ENCODE measurements at regions not wholly inside any gene's neighbourhood (a gene's known extent, or its start where the extent isn't known, plus 50 kb on each side); places are given as distances from the start of the nearest gene placed in this dataset.
A peak's percentile ranks its signal among the peaks of the same experiment; 100 is the strongest.

- TF ChIP-seq CTCF (IDR thresholded peaks at IDR 0.05) = no peak
- TF ChIP-seq POLR2A (IDR thresholded peaks at IDR 0.05) = no peak
- Histone ChIP-seq H3K4me3 (no peak overlapping the region), H3K27ac (peak overlapping the region in 3 of 4 donors; percentile 27 to 66 (median 59)), H3K36me3 (no peaks in the 10 kb centered on the region), H3K4me1 (peaks cover 23 to 73% (median 33%) of the 10 kb centered on the region in 3 donors), H3K27me3 (no peaks in the 10 kb centered on the region), H3K9me3 (no peaks in the 10 kb centered on the region)
- 100% methylated on average over 1 of the region's 5 CpGs for WGBS, 2 donors
- no peak for DNase-seq
- intact Hi-C loops (cut with DNase I) = no loop called here
Measured at GRCh38 chr14:58751788-58752187, 114.0 kb downstream of the DACT1 start.

- H3K36me3 ChIP-seq = no peaks in the 10 kb centered on the region
- no peaks in the 10 kb centered on the region for H3K9me3 ChIP-seq
- no peaks in the 10 kb centered on the region for H3K27me3 ChIP-seq
- peaks cover 23 to 68% (median 28%) of the 10 kb centered on the region in 3 donors for H3K4me1 ChIP-seq
- TF ChIP-seq POLR2A (IDR thresholded peaks at IDR 0.05) = no peak
- no peak for TF ChIP-seq CTCF (IDR thresholded peaks at IDR 0.05)
- intact Hi-C loops (cut with DNase I) = no loop called here
- WGBS, 2 donors = 44% methylated on average over 3 to 4 of the region's 4 CpGs
- H3K4me3 ChIP-seq = no peak overlapping the region
- H3K27ac ChIP-seq = peak overlapping the region in 3 of 4 donors; percentile 27 to 66 (median 59)
- no peak for DNase-seq
Measured at GRCh38 chr14:58752289-58752688, 114.5 kb downstream of the DACT1 start.

- Histone ChIP-seq H3K36me3 (no peaks in the 10 kb centered on the region), H3K4me3 (no peak overlapping the region), H3K4me1 (peaks cover 23 to 65% (median 28%) of the 10 kb centered on the region in 3 donors), H3K27me3 (no peaks in the 10 kb centered on the region), H3K27ac (peak overlapping the region; percentile 18 to 66 (median 40)), H3K9me3 (no peaks in the 10 kb centered on the region)
- DNase-seq = no peak
- intact Hi-C loops (cut with DNase I) = no loop called here
- WGBS, 2 donors = 13 to 20% methylated on average over 9 of the region's 9 CpGs
- no peak for TF ChIP-seq POLR2A (IDR thresholded peaks at IDR 0.05)
Measured at GRCh38 chr14:58752771-58753201, 115.0 kb downstream of the DACT1 start.

- DNase-seq = no peak
- 13 to 56% methylated on average over 2 to 3 of the region's 3 CpGs for WGBS, 2 donors
Measured at GRCh38 chr14:58755031-58755925, 117.5 kb downstream of the DACT1 start.

GRCh38 chr14:58760121-58760520 lies 122.4 kb downstream of the DACT1 start:
- Histone ChIP-seq H3K27ac (no peak overlapping the region), H3K4me3 (no peak overlapping the region), H3K4me1 (peaks cover 0 to 6% (median 0%) of the 10 kb centered on the region in 3 donors), H3K9me3 (no peaks in the 10 kb centered on the region), H3K36me3 (no peaks in the 10 kb centered on the region), H3K27me3 (no peaks in the 10 kb centered on the region)
- TF ChIP-seq POLR2A (IDR thresholded peaks at IDR 0.05) (no peak), CTCF (IDR thresholded peaks at IDR 0.05) (no peak)
- no peak for DNase-seq
- WGBS, 2 donors = 40 to 46% methylated on average over 2 of the region's 2 CpGs
- intact Hi-C loops (cut with DNase I) = no loop called here

More at GRCh38 chr14:58755031-58755925, 117.5 kb downstream of the DACT1 start:
- intact Hi-C loops (cut with DNase I) = no loop called here
- H3K27me3 ChIP-seq = no peaks in the 10 kb centered on the region
- TF ChIP-seq CTCF (IDR thresholded peaks at IDR 0.05) = no peak
- TF ChIP-seq POLR2A (IDR thresholded peaks at IDR 0.05) = no peak
- no peaks in the 10 kb centered on the region for H3K36me3 ChIP-seq
- H3K9me3 ChIP-seq = no peaks in the 10 kb centered on the region
- no peak overlapping the region for H3K4me3 ChIP-seq
- H3K27ac ChIP-seq = no peak overlapping the region
- H3K4me1 ChIP-seq = peaks cover 15 to 47% (median 17%) of the 10 kb centered on the region in 3 donors
